OCI-LY1 (cell line): ENCODE measurements at regions not wholly inside any gene's neighbourhood (a gene's known extent, or its start where the extent isn't known, plus 50 kb on each side); places are given as distances from the start of the nearest gene placed in this dataset.

Source experiments
- EZH2 ChIP-seq: fragments of 200-600 bp; sonication (generic), shearing (Covaris generic); IDR thresholded peaks from 2 replicates; pipeline ENCODE4 v1.8.0; 2017; ENCODE audit warnings: borderline replicate concordance, mixed run types, mild to moderate bottlenecking, antibody characterized with exemption, low read length, moderate library complexity, mixed read lengths
- TF ChIP-seq, protein P1 (sequence below): fragments of 200-600 bp; sonication (generic), shearing (Covaris generic); IDR thresholded peaks from 2 replicates; pipeline ENCODE4 v1.5.1; 2017; ENCODE audit warnings: mild to moderate bottlenecking, antibody characterized with exemption, low read length, moderate library complexity, mixed read lengths

GRCh38 chr18:2325308-2325849, 245.9 kb downstream of the METTL4 start:
- TF ChIP-seq, protein P1, sequence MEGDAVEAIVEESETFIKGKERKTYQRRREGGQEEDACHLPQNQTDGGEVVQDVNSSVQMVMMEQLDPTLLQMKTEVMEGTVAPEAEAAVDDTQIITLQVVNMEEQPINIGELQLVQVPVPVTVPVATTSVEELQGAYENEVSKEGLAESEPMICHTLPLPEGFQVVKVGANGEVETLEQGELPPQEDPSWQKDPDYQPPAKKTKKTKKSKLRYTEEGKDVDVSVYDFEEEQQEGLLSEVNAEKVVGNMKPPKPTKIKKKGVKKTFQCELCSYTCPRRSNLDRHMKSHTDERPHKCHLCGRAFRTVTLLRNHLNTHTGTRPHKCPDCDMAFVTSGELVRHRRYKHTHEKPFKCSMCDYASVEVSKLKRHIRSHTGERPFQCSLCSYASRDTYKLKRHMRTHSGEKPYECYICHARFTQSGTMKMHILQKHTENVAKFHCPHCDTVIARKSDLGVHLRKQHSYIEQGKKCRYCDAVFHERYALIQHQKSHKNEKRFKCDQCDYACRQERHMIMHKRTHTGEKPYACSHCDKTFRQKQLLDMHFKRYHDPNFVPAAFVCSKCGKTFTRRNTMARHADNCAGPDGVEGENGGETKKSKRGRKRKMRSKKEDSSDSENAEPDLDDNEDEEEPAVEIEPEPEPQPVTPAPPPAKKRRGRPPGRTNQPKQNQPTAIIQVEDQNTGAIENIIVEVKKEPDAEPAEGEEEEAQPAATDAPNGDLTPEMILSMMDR = no peak
- no peak for TF ChIP-seq EZH2
